Stomach (tissue), 4 donors: ENCODE measurements at regions not wholly inside any gene's neighbourhood (a gene's known extent, or its start where the extent isn't known, plus 50 kb on each side); places are given as distances from the start of the nearest gene placed in this dataset.

Source experiments
- CTCF ChIP-seq, 7 experiments: fragments of 450-650 bp in 4 of 7; fragments of 200-600 bp in 3 of 7; sonication (generic) in 3 of 7; IDR thresholded peaks; one replicate each; pipeline ENCODE4 v1.5.1; 2016 to 2019; ENCODE audit warnings: antibody characterized with exemption in 7 of 7, control low read depth in 2 of 7, mild to moderate bottlenecking in 1 of 7
- EP300 ChIP-seq: sonication (generic); formaldehyde crosslinking; IDR thresholded peaks from one replicate; pipeline ENCODE4 v1.6.1; 2017; ENCODE audit warnings: antibody characterized with exemption
- POLR2A ChIP-seq, 4 donors: fragments of 450-650 bp; IDR thresholded peaks; one replicate each; pipeline ENCODE4 v1.6.1; 2016; ENCODE audit warnings: antibody characterized with exemption in 4 of 4, control low read depth in 2 of 4, mild to moderate bottlenecking in 1 of 4, moderate library complexity in 1 of 4
- POLR2AphosphoS5 ChIP-seq, 3 donors: sonication (generic); formaldehyde crosslinking; IDR thresholded peaks; one replicate each; pipeline ENCODE4 v1.6.1; 2016; ENCODE audit warnings: antibody characterized with exemption in 3 of 3

- TF ChIP-seq CTCF (IDR thresholded peaks at IDR 0.05) (no peak), POLR2AphosphoS5 (IDR thresholded peaks at IDR 0.05) (no peak), POLR2A (IDR thresholded peaks at IDR 0.05) (no peak), EP300 (no peak)
These were observed 622.5 kb downstream of the TBL1XR1 start for GRCh38 chr3:176574786-176575185.
